ENCODE measurements at regions not wholly inside any gene's neighbourhood (a gene's known extent, or its start where the extent isn't known, plus 50 kb on each side); places are given as distances from the start of the nearest gene placed in this dataset.

- no peak for TF ChIP-seq POLR2A (IDR thresholded peaks at IDR 0.05; ENCODE audit: low read length)
- no peak for TF ChIP-seq GATA1 (IDR thresholded peaks at IDR 0.05; ENCODE audit: low read depth, low read length)
Observed at GRCh38 chr12:89140602-89141238, 211.6 kb downstream of the DUSP6 start.
